ENCODE measurements at regions not wholly inside any gene's neighbourhood (a gene's known extent, or its start where the extent isn't known, plus 50 kb on each side); places are given as distances from the start of the nearest gene placed in this dataset.

DNA sequence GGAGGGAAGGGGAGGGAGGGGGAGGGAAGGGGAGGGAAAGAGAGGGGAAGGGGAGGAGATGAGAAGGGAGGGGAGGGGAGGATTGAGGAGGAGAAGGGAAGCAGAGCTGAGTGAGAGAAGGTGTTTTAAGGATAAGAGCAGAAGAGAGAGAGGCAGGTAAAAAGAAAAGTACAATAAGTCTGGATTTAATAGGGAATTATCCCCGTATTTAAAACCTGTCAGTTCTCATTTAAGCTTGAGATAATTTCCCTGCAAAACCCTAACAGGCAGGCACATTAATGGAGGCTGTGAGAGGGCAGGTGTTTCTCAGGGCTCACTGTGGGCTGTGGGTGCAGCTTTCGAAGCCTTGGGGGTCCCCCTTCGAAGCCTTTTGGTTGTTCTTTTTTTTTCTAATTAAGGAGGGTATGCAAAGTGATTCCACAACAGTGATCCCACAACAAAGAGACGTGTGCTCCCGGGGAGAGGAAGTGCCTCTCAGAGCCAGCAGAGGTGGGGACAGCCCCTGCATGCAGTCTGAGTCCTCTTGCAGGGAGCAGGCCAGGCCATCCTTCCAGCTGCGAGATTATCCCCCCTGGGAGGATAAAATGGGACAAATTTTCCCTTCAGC, 317.9 kb upstream of the IRX1 start:
- no peak overlapping the region for H3K4me3 ChIP-seq (replicated peaks in 1 of 2; ENCODE audit: low read depth in 2 of 2, low read length in 2 of 2)
- DNase-seq (ENCODE audit: low read depth in 2 of 2): no peak
- TF ChIP-seq, protein P1, sequence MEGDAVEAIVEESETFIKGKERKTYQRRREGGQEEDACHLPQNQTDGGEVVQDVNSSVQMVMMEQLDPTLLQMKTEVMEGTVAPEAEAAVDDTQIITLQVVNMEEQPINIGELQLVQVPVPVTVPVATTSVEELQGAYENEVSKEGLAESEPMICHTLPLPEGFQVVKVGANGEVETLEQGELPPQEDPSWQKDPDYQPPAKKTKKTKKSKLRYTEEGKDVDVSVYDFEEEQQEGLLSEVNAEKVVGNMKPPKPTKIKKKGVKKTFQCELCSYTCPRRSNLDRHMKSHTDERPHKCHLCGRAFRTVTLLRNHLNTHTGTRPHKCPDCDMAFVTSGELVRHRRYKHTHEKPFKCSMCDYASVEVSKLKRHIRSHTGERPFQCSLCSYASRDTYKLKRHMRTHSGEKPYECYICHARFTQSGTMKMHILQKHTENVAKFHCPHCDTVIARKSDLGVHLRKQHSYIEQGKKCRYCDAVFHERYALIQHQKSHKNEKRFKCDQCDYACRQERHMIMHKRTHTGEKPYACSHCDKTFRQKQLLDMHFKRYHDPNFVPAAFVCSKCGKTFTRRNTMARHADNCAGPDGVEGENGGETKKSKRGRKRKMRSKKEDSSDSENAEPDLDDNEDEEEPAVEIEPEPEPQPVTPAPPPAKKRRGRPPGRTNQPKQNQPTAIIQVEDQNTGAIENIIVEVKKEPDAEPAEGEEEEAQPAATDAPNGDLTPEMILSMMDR (IDR thresholded peaks at IDR 0.05; ENCODE audit: low read depth, low read length): no peak

DNA sequence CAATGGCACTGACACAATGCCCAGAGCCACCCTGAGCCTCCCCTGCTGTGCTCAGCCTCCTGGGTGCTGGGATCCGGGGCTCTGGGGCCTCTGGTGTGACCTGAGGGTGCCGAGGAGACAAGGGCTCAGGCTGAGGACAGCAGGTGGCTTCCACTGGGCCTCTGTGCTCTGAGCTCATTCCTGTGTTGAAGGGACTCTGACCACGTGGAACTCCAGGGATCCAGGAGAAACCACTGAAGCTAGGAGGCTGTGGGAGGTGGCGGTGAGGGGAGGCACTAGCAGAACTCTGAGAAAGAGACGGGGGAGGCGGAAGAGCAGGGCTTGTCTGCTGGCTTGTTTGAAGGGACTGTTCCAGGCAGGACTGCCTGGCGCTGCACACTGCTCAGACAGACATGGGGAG, 318.7 kb upstream of the IRX1 start:
- TF ChIP-seq, protein P1 (IDR thresholded peaks at IDR 0.05; ENCODE audit: low read depth, low read length): no peak
- no peak overlapping the region for H3K4me3 ChIP-seq (replicated peaks in 1 of 2; ENCODE audit: low read depth in 2 of 2, low read length in 2 of 2)
- DNase-seq (ENCODE audit: low read depth in 2 of 2): no peak

DNA sequence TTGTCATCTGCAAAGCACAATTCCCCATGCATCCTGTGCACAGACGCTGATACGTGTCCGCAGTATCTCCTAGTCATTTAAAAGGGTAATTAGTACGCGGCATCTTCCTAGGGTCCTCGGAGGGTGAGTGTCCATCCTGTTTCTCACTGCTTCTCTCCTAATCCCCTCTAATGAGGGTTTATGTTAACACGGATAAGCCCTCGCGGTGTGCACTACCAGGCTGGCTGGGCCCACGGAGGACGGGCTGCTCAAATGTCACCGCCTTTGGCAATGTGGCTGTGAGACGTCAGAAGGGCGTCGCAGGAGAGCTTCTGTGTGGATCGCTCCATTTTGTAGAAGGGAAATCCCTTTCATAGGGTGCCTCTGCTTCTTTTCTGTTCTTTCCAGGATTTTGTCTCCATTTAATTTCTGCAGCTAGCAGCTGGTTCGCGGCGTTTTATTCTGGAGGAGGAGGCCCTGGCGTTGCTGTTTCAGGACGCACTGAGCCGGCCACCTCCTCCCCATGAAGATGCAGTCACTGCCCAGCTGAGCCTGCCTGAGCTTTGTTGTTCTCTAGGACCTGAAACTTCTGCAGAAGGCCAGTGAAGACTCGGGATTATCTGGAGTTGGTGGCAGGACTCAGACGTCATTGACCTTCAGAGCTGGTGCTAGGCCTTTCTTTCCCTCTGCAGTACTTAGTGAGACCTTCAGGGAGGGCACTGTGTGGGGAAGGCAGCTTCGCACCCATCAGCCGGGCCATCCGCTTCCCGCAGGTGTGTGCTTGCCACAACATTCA, 326.1 kb upstream of the IRX1 start:
- DNase-seq (ENCODE audit: low read depth in 2 of 2): no peak
- H3K4me3 ChIP-seq (replicated peaks in 1 of 2; ENCODE audit: low read depth in 2 of 2, low read length in 2 of 2): no peak overlapping the region
- TF ChIP-seq, protein P1 (IDR thresholded peaks at IDR 0.05; ENCODE audit: low read depth, low read length): no peak

DNA sequence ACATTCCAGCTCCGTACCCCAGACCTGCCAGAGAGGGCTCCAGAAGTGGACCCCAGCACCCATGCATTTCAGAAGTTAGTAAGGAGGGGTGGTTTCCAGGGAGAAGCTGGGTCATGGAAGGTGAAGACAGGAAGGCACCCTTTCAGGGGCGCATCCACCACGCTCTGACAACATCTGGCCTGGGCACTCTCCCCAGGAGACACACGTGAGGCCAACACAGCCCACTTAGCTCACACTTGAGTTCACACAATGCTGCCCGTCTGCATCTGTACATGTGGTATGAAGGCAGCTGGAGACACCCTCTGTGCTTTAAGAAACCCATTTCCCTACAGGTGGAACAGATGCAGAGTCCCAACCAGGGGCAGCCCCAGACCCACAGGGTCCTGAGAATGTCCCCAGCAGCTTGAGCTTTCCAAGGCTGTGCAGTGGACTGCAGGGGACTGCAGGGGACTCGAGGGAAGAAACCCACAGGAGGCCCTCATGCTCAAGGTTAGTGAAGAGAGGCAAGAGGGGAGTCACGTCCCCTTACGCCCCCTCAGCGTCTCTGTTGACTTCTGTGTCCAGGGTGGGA, 326.8 kb upstream of the IRX1 start:
- DNase-seq (ENCODE audit: low read depth in 2 of 2): no peak
- no peak overlapping the region for H3K4me3 ChIP-seq (replicated peaks in 1 of 2; ENCODE audit: low read depth in 2 of 2, low read length in 2 of 2)
- TF ChIP-seq, protein P1 (IDR thresholded peaks at IDR 0.05; ENCODE audit: low read depth, low read length): no peak

DNA sequence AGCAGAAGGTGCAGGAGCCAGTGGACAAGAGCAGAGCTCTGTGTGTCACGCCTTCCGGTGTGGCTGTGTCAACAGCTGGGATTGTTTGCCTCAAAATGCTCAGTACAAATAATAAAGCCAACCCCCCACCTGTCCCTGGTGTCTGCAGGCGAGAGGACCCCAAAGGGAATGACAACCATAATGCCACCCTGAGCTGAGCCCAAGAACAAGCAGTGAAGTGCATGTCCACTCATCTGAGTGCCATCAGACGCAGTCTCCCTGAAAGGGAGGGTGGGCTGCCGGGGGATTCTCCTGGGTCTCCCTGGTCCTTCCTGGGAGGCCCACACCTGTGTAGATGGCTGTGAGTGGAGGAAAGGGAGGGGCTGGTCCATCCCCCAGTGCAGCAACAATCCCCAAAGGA, 328.8 kb upstream of the IRX1 start:
- no peak overlapping the region for H3K4me3 ChIP-seq (replicated peaks in 1 of 2; ENCODE audit: low read depth in 2 of 2, low read length in 2 of 2)
- TF ChIP-seq, protein P1 (IDR thresholded peaks at IDR 0.05; ENCODE audit: low read depth, low read length): no peak
- no peak for DNase-seq (ENCODE audit: low read depth in 2 of 2)

DNA sequence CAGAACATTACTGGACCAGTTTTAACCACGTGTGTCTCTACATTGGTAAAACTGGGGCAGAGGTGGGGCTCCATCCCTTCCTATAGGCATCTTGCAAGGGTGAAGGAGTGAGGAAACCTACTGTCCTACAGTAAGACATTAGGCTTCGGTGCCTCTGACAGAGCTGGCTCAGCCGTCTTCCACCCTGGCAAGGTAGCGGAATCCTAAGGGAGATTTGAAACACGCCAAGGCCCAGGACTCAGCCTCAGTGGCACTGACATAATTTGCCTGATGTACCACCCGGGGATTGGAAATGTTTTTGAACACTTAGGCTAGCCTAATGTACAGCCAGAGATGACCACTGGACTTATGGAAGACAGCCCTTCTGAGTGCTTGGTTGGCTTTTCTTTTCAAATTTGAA, 329.7 kb upstream of the IRX1 start:
- H3K4me3 ChIP-seq (replicated peaks in 1 of 2; ENCODE audit: low read depth in 2 of 2, low read length in 2 of 2): no peak overlapping the region
- no peak for DNase-seq (ENCODE audit: low read depth in 2 of 2)
- TF ChIP-seq, protein P1 (IDR thresholded peaks at IDR 0.05; ENCODE audit: low read depth, low read length): no peak

Data from cardiac fibroblast (primary cell).